Prostate gland (tissue), 2 donors: ENCODE measurements at regions not wholly inside any gene's neighbourhood (a gene's known extent, or its start where the extent isn't known, plus 50 kb on each side); places are given as distances from the start of the nearest gene placed in this dataset.

Source experiments
- DNase-seq: peaks from one replicate; pipeline ENCODE4 v3.0.0-alpha.2; 2019; ENCODE audit warnings: low spot score
- H3K27ac ChIP-seq, 2 donors: fragments of 200-600 bp; sonication (generic); 2 replicates each; pipeline ENCODE4 v1.5.1; 2017 to 2019
- H3K27me3 ChIP-seq: fragments of 200-600 bp; sonication (generic); replicated peaks from 2 replicates; pipeline ENCODE4 v1.5.1; 2019; ENCODE audit not compliant: insufficient read depth
- H3K36me3 ChIP-seq, 2 donors: fragments of 200-600 bp; sonication (generic); 1 replicate in 1 of 2; 2 replicates in 1 of 2; pipeline versions ENCODE4 v1.5.1 to v1.8.1; 2017 to 2019
- H3K4me1 ChIP-seq: fragments of 200-600 bp; sonication (generic); replicated peaks from 2 replicates; pipeline ENCODE4 v1.5.1; 2019
- H3K4me3 ChIP-seq, 2 donors: fragments of 200-600 bp; sonication (generic); 2 replicates each; pipeline ENCODE4 v1.5.1; 2017 to 2019
- H3K9me3 ChIP-seq: fragments of 200-600 bp; sonication (generic); 2 replicates; pipeline ENCODE4 v1.5.1; 2017
- CTCF ChIP-seq, 4 experiments: fragments of 200-600 bp in 2 of 4; fragments of 450-650 bp in 2 of 4; sonication (generic) in 2 of 4; IDR thresholded peaks; 1 replicate in 3 of 4; 2 replicates in 1 of 4; pipeline ENCODE4 v1.5.1; 2016 to 2019; ENCODE audit warnings: antibody characterized with exemption in 4 of 4, mild to moderate bottlenecking in 2 of 4, moderate library complexity in 2 of 4
- POLR2A ChIP-seq: fragments of 450-650 bp; IDR thresholded peaks from one replicate; pipeline ENCODE4 v1.6.1; 2016; ENCODE audit warnings: antibody characterized with exemption, mild to moderate bottlenecking
- POLR2AphosphoS5 ChIP-seq: sonication (generic); formaldehyde crosslinking; IDR thresholded peaks from one replicate; pipeline ENCODE4 v1.6.1; 2017; ENCODE audit warnings: antibody characterized with exemption
- WGBS: methylation state at CpG from one replicate; pipeline ENCODE4 v1.1.5; 2018; 5-methylcytosine and 5-hydroxymethylcytosine counted together
- intact Hi-C: fragments of 100-400 bp; cut with DNase I; formaldehyde crosslinking; loops from one replicate; pipeline ENCODE4 v1.14.2; 2022

GRCh38 chr15:94028121-94028520, 203.2 kb upstream of the MCTP2 start:
- H3K36me3 ChIP-seq: no peaks in the 10 kb centered on the region
- no peak overlapping the region for H3K4me3 ChIP-seq
- H3K27ac ChIP-seq: no peak overlapping the region
- intact Hi-C loops: no loop called here
- H3K9me3 ChIP-seq: no peaks in the 10 kb centered on the region
- WGBS: 89% methylated on average over 3 of the region's 3 CpGs
- H3K4me1 ChIP-seq: no peaks in the 10 kb centered on the region
- no peak for TF ChIP-seq POLR2AphosphoS5
- TF ChIP-seq POLR2A: no peak
- no peak for TF ChIP-seq CTCF (IDR thresholded peaks at IDR 0.05)
- no peak for DNase-seq
- no peaks in the 10 kb centered on the region for H3K27me3 ChIP-seq

- TF ChIP-seq POLR2AphosphoS5: no peak
- no peak for TF ChIP-seq POLR2A
- TF ChIP-seq CTCF (IDR thresholded peaks at IDR 0.05): no peak
- Histone ChIP-seq H3K9me3 (no peaks in the 10 kb centered on the region), H3K4me1 (no peaks in the 10 kb centered on the region), H3K27ac (no peak overlapping the region), H3K27me3 (no peaks in the 10 kb centered on the region), H3K36me3 (no peaks in the 10 kb centered on the region), H3K4me3 (no peak overlapping the region)
- intact Hi-C loops: no loop called here
- DNase-seq: no peak
- WGBS: 84% methylated on average over 1 of the region's 1 CpG
These were observed 203.8 kb upstream of the MCTP2 start for GRCh38 chr15:94027581-94027980.

- Histone ChIP-seq H3K4me3 (no peak overlapping the region), H3K27me3 (no peaks in the 10 kb centered on the region), H3K9me3 (no peaks in the 10 kb centered on the region), H3K4me1 (no peaks in the 10 kb centered on the region), H3K36me3 (no peaks in the 10 kb centered on the region), H3K27ac (no peak overlapping the region)
- intact Hi-C loops: no loop called here
- TF ChIP-seq POLR2AphosphoS5: no peak
- TF ChIP-seq CTCF (IDR thresholded peaks at IDR 0.05): no peak
- no peak for TF ChIP-seq POLR2A
- DNase-seq: no peak
- 33% methylated on average over 2 of the region's 2 CpGs for WGBS
These were observed 204.7 kb upstream of the MCTP2 start for GRCh38 chr15:94026458-94027304.

- intact Hi-C loops: no loop called here
- 73% methylated on average over 4 of the region's 4 CpGs for WGBS
- no peaks in the 10 kb centered on the region for H3K4me1 ChIP-seq
These were observed 207.8 kb upstream of the MCTP2 start for GRCh38 chr15:94023531-94023930.

More at GRCh38 chr15:94023531-94023930, 207.8 kb upstream of the MCTP2 start:
- Histone ChIP-seq H3K27me3 (no peaks in the 10 kb centered on the region), H3K9me3 (no peaks in the 10 kb centered on the region), H3K27ac (no peak overlapping the region), H3K36me3 (no peaks in the 10 kb centered on the region), H3K4me3 (no peak overlapping the region)
- TF ChIP-seq POLR2AphosphoS5 (no peak), CTCF (IDR thresholded peaks at IDR 0.05) (no peak), POLR2A (no peak)
- DNase-seq: no peak
